Vagina (tissue), 2 donors: ENCODE measurements at regions not wholly inside any gene's neighbourhood (a gene's known extent, or its start where the extent isn't known, plus 50 kb on each side); places are given as distances from the start of the nearest gene placed in this dataset.

Experiments used
- DNase-seq, 2 donors: peaks; one replicate each; pipeline ENCODE4 v3.0.0-alpha.2; 2017; ENCODE audit errors: extremely low spot score in 2 of 2
- H3K27ac ChIP-seq: fragments of 200-600 bp; sonication (generic); one replicate; pipeline ENCODE4 v1.5.1; 2019
- H3K27me3 ChIP-seq: fragments of 200-600 bp; sonication (generic); one replicate; pipeline ENCODE4 v1.5.1; 2019
- H3K36me3 ChIP-seq, 2 donors: fragments of 200-600 bp; sonication (generic); one replicate each; pipeline ENCODE4 v1.5.1; 2017 to 2019
- H3K4me1 ChIP-seq: fragments of 200-600 bp; sonication (generic); one replicate; pipeline ENCODE4 v1.5.1; 2019
- H3K4me3 ChIP-seq, 2 donors: fragments of 200-600 bp; sonication (generic); 1 replicate in 1 of 2; 2 replicates in 1 of 2; pipeline ENCODE4 v1.5.1; 2016 to 2019
- H3K9me3 ChIP-seq: fragments of 200-600 bp; sonication (generic); one replicate; pipeline ENCODE4 v1.5.1; 2019
- CTCF ChIP-seq, 3 experiments: fragments of 450-650 bp in 2 of 3; fragments of 200-600 bp in 1 of 3; sonication (generic) in 1 of 3; IDR thresholded peaks; one replicate each; pipeline ENCODE4 v1.5.1; 2017 to 2019; ENCODE audit warnings: antibody characterized with exemption in 3 of 3, mild to moderate bottlenecking in 2 of 3, moderate library complexity in 2 of 3
- POLR2A ChIP-seq, 2 donors: fragments of 450-650 bp; IDR thresholded peaks; one replicate each; pipeline ENCODE4 v1.6.1; 2017; ENCODE audit warnings: antibody characterized with exemption in 2 of 2, mild to moderate bottlenecking in 2 of 2, moderate library complexity in 2 of 2
- POLR2AphosphoS5 ChIP-seq, 2 donors: sonication (generic); formaldehyde crosslinking; IDR thresholded peaks; one replicate each; pipeline ENCODE4 v1.9.0; 2017; ENCODE audit warnings: antibody characterized with exemption in 2 of 2, mild to moderate bottlenecking in 2 of 2, low read depth in 1 of 2; ENCODE audit not compliant: insufficient read depth in 1 of 2
- intact Hi-C: fragments of 100-400 bp; cut with DNase I; formaldehyde crosslinking; loops from one replicate; pipeline ENCODE4 v1.15.1; 2023

- DNase-seq: no peak
- TF ChIP-seq POLR2A (IDR thresholded peaks at IDR 0.05) (no peak), POLR2AphosphoS5 (IDR thresholded peaks at IDR 0.05; ENCODE audit: insufficient read depth in 1 of 2, low read depth in 1 of 2) (no peak), CTCF (IDR thresholded peaks at IDR 0.05) (no peak)
- intact Hi-C loops: no loop called here
Observed at GRCh38 chr6:156102129-156102528, 646.5 kb upstream of the NOX3 start.

GRCh38 chr6:156098839-156099238, 643.2 kb upstream of the NOX3 start:
- Histone ChIP-seq H3K27me3 (no peaks in the 10 kb centered on the region), H3K9me3 (no peaks in the 10 kb centered on the region), H3K4me3 (no peak overlapping the region), H3K27ac (no peak overlapping the region), H3K36me3 (no peaks in the 10 kb centered on the region), H3K4me1 (no peaks in the 10 kb centered on the region)
- TF ChIP-seq POLR2AphosphoS5 (IDR thresholded peaks at IDR 0.05; ENCODE audit: insufficient read depth in 1 of 2, low read depth in 1 of 2): no peak
- TF ChIP-seq POLR2A (IDR thresholded peaks at IDR 0.05): no peak
- no peak for TF ChIP-seq CTCF (IDR thresholded peaks at IDR 0.05)
- intact Hi-C loops: no loop called here
- no peak for DNase-seq

More at GRCh38 chr6:156102129-156102528, 646.5 kb upstream of the NOX3 start:
- H3K36me3 ChIP-seq: no peaks in the 10 kb centered on the region
- H3K9me3 ChIP-seq: no peaks in the 10 kb centered on the region
- H3K27ac ChIP-seq: no peak overlapping the region
- H3K27me3 ChIP-seq: no peaks in the 10 kb centered on the region
- H3K4me1 ChIP-seq: no peaks in the 10 kb centered on the region
- H3K4me3 ChIP-seq: no peak overlapping the region

DNA sequence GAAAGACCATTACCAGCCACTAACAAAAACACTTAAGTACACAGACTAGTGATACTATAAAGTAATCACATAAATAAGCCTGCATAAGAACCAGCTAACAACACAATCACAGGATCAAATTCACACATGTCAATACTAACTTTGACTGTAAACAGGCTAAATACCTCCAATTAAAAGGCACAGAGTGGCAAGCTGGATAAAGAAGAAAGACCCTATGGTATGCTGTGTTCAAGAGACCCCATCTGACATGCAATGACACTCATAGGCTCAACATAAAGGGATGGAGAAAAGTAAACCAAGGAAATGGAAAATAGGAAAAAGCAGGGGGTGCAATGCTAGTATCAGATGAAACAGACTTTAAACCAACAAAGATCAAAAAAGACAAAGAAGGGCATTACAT, 631.8 kb upstream of the NOX3 start:
- Histone ChIP-seq H3K36me3 (no peaks in the 10 kb centered on the region), H3K27me3 (no peaks in the 10 kb centered on the region), H3K4me1 (no peaks in the 10 kb centered on the region), H3K9me3 (no peaks in the 10 kb centered on the region), H3K4me3 (no peak overlapping the region), H3K27ac (no peak overlapping the region)
- no peak for DNase-seq
- TF ChIP-seq POLR2AphosphoS5 (IDR thresholded peaks at IDR 0.05; ENCODE audit: insufficient read depth in 1 of 2, low read depth in 1 of 2) (no peak), POLR2A (IDR thresholded peaks at IDR 0.05) (no peak), CTCF (IDR thresholded peaks at IDR 0.05) (no peak)
- intact Hi-C loops: no loop called here

DNA sequence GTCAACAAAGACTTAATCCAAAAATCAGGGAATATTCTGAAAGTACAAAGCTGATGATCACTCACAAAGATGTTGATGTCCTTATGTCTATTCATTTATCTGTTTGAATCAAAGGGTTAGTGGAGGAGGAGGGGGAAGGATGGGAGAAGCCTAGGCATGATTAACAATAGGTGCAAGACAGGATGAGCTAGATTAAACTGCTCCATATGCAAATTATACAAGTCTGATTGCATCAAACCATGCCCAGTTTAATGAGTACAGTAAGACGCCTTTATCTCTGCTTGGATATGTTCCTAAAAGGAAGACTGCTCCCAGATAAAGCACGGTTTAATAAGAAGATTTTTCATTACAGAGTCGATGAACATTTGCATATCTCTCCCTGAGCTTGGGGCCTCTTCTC, 626.4 kb upstream of the NOX3 start:
- no peak for TF ChIP-seq POLR2A (IDR thresholded peaks at IDR 0.05)
- no peak for TF ChIP-seq POLR2AphosphoS5 (IDR thresholded peaks at IDR 0.05; ENCODE audit: insufficient read depth in 1 of 2, low read depth in 1 of 2)
- TF ChIP-seq CTCF (IDR thresholded peaks at IDR 0.05): no peak
- Histone ChIP-seq H3K36me3 (no peaks in the 10 kb centered on the region), H3K27me3 (no peaks in the 10 kb centered on the region), H3K4me3 (no peak overlapping the region), H3K4me1 (no peaks in the 10 kb centered on the region), H3K9me3 (no peaks in the 10 kb centered on the region), H3K27ac (no peak overlapping the region)
- no peak for DNase-seq
- intact Hi-C loops: no loop called here

DNA sequence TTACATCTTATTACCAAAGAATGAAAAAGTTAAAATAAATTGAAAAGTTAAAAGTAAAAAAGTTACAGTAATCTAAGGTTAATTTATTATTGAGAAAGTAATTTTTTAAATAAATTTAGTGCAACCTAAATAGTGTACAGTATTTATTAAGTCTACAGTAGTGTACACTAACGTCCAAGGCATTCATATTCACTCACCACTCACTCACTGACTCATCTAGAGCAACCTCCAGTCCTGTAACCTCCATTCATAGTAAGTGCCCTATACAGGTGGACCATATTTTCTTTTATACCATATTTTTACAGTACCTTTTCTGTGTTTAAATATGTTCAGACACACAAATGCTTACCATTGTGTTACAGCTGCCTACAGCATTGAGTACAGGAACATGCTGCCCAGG, 624.7 kb upstream of the NOX3 start:
- Histone ChIP-seq H3K36me3 (no peaks in the 10 kb centered on the region), H3K4me1 (no peaks in the 10 kb centered on the region), H3K27me3 (no peaks in the 10 kb centered on the region), H3K4me3 (no peak overlapping the region), H3K27ac (no peak overlapping the region), H3K9me3 (no peaks in the 10 kb centered on the region)
- intact Hi-C loops: no loop called here
- no peak for TF ChIP-seq POLR2AphosphoS5 (IDR thresholded peaks at IDR 0.05; ENCODE audit: insufficient read depth in 1 of 2, low read depth in 1 of 2)
- TF ChIP-seq CTCF (IDR thresholded peaks at IDR 0.05): no peak
- TF ChIP-seq POLR2A (IDR thresholded peaks at IDR 0.05): no peak
- DNase-seq: no peak
